ENCODE measurements at regions not wholly inside any gene's neighbourhood (a gene's known extent, or its start where the extent isn't known, plus 50 kb on each side); places are given as distances from the start of the nearest gene placed in this dataset.
"Not testable (repeated sequence)": the region's sequence is repeated elsewhere in the genome, so short reads cannot be mapped to it uniquely, and the experiment has no call there.

DNA sequence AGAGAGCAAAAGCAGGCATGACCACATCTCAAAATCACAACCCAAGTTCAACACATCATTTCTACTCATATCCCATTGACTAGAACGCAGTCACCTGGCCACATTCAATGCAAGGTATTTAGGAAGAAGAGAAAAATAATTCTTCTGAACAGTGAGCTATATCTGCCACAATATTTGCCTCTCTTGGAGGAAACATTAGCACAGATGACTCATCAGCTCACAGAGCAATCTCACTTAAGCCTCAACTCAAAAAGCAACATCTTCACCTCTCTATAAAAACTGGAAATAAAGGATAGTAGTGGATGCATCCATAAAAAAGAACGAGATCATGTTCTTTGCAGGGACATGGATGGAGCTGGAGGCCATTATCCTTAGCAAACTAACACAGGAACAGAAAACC lies 143.9 kb upstream of the FMN2 start:
- no peak for DNase-seq

DNA sequence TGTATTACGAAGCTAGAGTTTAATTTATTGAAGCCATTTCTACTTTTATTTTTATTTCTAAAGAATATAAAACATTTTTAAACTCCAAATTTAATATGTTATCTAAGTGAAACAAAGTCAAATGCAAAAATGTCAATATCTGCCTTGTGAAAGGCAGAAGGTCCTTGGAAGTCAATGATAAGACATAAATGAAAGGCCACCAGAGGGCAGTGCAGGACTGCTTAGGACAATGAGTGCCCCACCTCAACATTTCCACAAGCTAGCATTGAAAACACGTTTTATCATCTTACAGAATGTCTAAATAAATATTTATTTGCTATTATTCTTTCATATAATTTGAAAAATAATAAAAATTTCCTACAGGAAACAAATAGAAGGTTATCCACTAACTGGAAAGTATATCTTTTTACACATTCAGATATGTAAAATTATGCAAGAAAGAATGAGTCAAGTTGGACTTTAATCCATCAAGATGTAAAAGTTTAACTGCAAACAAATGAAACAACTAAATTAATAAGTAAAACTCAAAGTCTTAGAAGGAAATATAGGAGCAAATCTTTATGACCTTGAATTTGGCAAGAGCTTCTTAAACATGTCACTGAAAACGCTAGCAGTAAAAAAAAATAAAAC lies 140.1 kb upstream of the FMN2 start:
- peak; percentile 77 for DNase-seq

DNA sequence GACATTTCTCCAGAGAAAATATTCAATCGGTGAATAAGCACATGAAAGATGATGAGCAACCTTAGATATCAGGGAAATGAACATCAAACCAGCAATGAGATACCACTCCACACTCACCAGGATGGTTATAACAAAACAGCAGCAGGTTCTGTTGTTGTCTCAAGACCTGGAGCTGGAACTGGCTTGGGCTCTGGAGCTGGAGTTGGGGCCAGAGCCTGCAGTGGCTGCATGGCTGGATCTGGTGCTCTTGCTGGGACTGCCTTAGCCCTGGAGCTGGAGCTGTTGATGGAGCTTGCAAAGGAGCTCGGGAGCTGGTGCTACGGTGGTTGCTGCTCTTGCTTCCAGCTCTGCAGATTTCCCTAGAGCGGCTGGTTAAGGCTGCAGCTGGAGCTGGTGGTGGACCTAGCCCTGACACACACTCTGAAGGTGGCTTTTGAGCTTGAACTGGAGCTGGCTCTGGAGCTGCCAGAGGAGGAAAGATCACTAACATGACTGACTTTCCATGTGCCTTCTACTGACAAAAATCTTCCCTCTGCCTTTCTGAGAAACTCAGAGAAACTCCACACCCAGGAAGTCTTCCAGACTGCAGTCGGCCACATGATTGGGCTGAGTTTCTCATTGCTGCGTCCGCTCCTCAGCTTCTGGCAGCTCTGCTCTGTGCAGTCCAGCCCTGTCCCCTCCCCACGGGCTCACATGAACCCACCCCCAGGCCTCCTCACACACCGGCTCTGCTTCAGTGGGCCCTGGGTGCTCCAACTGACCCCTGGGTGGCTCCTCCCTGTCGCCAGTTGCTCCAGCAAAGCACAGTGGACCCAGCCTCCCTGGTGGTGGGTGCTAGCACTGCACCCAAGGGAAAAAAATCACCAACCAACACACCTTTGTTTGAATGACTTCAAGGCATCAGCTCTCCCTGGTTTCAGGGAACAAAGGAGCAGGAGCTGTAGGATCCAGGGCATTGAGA lies 139.1 kb upstream of the FMN2 start:
- peak; percentile 6 for DNase-seq

DNA sequence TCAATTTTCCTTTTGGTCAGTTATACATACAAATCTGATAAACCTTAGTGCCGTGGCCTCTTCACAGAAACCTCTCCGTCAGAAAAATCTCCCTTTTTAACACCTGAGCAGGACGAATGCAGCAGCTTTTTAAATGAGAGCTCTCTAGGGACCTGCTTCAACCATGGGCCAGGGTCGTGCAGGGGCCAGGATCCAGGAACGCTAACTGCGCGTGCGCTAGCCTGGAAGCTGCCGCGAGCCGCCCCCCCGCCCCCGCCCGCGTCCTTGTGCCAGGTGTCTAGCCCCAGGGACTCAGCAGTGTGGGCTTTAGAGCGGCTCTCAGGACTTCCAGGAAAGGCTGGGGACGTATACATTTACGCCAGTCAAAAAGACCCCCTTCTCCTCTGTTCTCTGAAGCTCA lies 136.8 kb upstream of the FMN2 start:
- no peak for DNase-seq

DNA sequence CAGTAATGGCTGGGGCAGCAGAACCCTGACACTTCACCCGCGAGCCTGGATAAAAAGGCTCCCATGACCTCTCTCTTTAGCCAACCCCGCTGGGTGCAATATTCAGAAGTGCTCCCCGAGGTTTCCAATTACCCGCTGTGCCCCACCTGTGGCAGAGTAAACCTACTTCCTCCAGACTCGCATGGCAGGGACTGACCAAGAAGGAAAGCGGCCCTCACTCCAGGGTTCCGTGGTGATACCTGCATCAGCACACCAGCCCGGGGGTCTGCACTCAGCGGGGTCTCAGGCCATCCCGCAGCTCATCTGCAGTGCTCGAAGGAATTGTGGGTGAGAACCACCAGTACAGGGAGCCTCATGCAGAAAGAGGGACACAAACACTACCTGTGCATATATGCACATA lies 136.3 kb upstream of the FMN2 start:
- DNase-seq: no peak

DNA sequence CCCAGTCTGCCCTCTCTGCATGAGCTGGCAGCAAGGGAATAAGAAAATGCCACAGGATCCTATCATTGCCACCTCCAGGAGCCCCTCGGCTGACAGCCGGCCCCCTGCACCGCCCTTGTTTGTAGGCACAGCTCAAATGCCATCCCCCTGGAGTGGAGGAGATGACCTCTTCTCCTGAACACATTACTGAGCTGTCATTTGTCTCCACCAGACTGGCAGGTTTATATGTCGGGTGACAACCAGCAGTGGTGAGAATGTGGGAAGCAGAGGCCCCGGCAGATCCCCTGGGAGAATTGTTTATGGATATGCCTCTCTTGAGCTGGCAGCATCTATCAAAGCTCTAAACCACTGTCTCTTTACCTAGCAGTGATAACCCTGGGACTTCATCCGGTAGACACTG lies 135.4 kb upstream of the FMN2 start:
- DNase-seq: no peak

DNA sequence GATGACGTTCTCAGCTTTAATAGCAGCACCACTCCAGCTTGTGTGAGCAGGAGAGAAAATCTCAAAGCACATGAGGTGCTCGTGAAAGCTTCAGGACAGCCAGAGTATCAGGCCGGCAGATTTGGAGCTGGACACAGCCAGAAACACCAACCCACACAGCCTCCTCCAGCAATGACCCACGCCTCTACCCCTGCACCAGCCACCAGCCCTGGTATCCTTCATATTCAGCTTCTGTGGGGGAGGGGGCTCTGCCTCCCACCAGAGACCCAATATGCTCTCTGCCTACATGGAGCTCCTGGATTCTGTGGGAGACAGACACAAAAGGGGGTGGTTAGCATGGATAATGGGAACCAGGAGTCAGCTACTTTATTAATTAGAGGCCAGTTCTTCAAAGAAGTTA lies 133.6 kb upstream of the FMN2 start:
- DNase-seq: no peak

DNA sequence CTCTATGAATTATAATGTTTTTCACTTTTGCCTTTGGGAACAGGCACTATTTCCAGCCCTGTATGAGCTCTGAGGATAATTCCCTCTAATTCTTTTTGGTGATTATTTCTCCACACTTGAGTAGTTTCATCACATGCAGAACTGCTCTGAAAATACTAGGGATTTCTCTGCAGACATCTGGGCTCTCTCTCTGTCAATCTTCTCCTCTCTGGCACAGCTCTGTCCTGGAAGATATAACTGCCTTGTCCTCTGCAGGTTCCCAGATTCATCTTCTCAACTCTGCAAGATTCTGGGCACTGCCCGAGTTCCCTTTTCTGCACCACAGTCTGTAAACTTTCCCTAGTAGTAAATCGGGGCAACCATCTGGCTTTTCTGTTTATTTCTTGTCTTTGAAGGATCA lies 131.3 kb upstream of the FMN2 start:
- DNase-seq: no peak

DNA sequence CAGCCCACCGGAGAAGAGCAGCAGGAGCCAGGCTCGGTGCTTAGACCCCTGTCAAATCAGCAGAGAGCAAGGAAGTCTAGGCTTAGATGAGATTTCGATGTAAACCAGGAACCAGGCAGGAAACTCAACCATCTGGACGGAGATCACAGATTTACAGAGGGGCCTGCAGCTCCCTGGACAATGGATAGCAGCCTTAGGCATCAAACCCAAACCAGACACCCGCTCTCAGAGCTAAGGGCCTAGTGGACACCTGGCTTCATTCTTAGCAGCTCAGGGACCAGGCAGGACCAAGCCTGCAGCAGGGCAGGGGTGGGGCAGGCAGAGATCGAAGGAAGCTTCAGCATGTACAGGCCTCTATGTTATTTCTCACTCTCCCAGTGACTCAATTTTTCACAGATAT lies 127.8 kb upstream of the FMN2 start:
- DNase-seq: no peak

DNA sequence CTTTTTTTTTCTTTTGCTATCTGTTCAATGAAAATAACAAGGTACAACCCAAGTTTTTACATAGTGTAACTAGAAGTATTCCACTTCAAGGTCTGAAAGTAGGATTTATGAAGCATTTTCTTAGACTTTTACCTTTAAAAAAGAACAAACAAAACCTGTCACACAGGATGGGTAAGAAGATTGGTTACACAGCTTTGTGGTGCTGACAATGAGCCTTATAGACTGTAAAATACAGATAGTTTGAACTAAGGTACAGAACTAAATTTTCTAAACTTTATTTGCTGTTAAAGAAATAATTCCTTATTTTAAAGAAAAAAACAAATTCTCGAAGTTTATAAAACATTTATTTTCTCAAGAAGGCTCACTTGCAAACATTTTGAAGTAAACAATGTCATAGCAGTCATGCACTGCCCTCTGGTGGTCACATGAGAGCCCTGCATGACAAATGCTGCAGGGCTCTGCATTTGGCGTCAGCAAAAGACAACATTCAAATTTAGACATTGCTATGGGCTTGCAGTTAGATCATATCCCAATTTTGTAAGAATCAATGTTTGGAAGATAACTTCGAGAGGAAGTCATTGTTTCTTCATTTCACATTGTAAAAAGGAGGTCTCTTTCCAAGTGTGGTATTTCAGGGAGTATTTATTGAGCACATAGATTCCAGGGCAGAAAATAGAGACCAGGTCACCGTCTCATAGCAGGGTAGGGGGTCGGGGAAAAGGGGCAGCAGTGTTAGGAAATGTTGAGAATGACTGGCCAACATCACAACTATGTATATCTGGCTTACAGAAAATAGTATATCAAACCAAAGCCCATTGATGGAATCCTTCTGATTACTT lies 115.3 kb upstream of the FMN2 start:
- peak; percentile 66 for DNase-seq

DNA sequence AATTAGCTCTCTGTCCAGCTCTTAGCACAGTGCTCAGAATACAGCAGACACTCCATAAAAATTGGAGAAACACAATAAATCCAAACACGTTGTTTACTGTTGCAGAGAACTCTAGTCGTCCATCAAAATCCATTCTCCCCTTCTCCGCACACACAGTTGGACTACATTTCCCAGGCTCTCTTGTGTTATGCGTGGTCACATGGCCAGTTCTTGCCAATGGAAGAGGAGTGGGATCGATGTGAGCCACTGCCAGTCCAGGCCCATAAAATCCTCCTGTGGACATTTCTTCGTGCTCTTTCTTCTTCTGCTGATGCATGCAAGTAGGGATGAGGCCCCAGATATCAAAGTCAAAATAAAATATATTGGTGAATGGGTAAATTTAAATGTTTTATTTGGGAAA lies 114.3 kb upstream of the FMN2 start:
- DNase-seq: no peak

DNA sequence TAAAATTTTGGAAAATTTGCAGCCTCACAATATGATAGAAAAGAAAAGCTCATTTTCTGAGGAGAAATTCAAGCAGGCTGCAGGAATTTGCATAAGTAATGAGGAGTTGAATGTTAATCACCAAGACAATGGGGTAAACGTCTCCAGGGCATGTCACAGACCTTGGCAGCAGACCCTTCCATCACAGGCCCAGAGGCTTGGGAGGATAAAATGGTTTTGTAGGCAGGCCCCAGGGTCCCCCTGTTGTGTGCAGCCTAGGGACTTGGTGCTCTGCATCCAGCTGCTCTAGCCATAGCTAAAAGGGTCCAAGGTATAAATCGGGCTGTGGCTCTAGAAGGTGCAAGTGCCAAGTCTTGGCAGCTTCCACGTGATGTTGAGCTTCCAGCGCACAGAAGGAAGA lies 112.2 kb upstream of the FMN2 start:
- DNase-seq: no peak

DNA sequence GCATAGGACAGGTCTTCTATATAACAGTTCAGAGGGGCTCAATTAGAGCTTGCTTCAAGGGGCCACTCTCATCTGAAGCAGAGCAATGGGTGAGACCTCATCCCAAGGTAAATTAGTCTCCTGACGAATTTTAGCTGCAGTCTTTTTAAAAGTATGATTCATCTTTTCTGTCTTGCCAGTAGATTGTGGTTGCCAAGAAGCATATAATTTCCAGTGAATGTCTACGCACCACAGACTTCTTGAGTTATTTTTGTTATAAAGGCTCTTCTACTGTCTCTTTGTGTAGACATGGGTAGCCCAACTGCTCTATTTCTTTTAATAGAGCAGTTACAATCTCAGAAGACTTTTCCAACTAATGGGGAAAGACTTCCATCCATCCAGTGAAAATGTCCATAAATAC lies 108.9 kb upstream of the FMN2 start:
- no peak for DNase-seq

DNA sequence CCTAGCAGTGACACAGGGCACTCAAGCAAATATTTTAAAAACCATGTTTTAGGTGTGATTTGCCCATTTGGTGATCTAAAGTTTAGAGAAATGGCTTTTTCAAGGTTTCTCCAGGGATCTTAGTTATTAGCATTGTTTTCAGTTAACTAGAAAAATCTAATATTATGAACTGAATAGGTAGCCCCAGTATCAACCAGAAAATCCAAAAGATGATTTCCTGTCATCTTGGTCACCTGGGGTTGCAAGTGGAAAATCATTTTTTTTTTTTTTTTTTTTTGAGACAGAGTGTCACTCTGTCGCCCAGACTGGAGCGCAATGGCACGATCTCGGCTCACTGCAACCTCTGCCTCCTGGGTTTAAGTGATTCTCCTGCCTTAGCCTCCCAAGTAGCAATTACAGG lies 106.6 kb upstream of the FMN2 start:
- DNase-seq: no peak

DNA sequence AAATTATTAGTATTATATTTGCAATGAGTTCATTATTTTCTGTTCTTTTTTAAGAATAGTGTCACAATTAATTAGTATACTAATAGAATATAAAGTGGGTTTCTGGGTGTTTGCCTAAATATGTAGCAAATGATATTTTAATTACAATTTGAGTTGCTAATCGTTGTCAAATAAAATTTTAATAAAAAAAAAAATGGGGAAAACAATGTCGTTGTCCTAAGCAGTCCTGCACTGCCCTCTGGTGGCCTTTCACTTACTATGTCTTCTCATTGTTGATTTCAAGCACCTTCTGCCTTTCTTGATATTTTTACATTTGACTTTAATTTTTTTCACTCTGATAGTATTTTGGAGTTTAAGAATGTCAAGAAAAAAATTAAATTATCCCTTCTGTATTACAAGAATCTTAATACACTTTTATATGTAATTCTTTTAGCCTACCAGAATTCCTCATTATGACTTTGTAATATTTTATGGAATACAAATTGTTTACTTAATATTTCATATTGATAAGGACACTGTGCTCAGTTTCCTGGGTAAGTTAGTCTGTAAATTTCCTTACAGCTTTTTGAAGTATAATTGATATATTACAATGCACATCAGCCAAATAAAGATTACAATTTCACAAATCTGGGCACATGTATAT lies 104.5 kb upstream of the FMN2 start:
- peak; percentile 71 for DNase-seq

DNA sequence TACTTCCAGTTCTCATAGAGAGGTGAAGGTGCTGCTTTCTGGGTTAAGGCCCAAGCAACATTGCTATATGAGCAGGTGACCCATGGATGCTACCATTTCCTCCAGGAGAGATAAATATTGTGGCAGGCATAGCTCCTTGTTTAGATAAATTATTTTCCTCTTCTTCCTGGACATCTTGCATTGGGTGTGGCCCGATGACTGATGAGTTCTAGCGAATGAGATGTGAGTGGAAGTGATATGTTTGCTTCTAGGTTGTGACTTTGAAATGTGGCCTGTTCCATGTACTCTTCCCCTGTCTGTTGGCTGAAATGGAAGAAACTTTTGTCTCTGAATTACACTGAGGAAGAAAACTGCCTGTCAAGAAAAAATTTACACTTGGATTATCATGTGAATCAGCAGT lies 101.7 kb upstream of the FMN2 start:
- DNase-seq: no peak

DNA sequence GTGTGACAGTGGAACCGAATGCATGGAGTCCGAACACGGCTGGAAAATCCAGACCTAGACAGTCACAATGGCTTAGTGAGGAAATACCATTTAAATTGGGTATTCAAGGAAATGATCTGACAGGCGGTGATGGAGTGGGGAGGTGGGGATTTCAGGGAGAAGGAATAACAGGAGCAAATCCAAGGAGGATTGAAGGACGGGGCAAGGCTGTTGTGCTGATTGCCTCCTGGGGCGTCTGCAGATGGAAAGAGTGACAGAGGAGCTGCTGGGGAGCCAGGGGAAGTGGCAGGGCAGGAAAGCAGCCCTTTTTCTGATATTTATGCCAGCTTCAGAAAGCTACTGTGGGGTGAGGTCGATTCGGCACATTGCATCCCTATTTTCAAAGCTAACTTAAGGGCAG lies 99.1 kb upstream of the FMN2 start:
- DNase-seq: not testable (repeated sequence)

DNA sequence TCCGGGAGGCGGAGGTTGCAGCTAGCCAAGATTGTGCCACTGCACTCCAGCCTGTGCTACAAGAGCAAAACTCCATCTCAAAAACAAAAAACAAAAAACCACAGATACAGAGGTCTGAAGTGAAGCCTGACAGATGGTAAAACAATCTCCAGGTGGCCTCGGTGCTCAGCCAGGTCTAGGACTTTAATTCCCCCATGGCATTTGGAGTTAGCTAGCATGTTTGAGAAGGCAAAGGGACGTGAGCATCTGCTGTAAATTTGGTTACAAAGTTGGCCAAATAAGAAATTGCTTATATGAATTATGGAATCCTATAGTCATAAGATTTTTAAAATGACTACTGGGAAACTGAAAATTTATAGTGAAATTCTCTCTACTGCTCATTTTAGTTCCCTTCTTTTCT lies 98.3 kb upstream of the FMN2 start:
- DNase-seq: no peak

DNA sequence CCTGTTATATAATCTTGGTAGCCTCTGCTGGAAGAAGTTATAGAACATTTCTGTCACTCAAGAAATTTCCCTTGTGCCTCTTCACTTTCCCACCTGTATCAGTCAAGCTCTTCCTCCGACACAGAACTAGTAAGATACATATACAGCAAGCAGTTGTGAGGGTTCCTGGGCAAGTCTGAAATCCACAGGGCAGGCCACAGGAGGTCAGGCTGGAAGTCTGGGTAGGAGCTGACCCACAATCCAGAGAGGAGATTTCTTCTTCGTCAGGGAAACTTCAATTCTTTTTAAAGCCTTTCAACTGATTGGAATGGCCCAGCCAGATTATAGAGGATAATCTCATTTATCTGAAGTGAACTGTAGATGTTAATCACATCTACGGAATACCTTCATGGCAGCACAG lies 96.4 kb upstream of the FMN2 start:
- DNase-seq: no peak

DNA sequence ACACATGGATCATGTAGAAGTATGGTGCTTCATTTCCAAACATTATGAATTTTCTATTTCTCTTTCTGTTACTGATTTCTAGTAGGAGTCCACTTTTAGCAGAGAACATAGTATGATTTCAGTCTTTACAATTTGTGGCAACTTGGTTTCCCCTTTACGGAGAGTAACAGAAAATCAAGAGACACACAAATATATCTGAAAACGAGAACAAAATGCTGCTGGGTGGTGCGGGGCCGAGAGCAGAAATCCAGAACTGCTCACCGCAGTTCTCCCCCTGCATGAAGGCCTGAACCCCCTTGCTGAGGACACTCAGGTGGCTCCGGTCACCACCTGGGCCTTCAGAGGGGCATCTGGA lies 94.5 kb upstream of the FMN2 start:
- DNase-seq: no peak

DNA sequence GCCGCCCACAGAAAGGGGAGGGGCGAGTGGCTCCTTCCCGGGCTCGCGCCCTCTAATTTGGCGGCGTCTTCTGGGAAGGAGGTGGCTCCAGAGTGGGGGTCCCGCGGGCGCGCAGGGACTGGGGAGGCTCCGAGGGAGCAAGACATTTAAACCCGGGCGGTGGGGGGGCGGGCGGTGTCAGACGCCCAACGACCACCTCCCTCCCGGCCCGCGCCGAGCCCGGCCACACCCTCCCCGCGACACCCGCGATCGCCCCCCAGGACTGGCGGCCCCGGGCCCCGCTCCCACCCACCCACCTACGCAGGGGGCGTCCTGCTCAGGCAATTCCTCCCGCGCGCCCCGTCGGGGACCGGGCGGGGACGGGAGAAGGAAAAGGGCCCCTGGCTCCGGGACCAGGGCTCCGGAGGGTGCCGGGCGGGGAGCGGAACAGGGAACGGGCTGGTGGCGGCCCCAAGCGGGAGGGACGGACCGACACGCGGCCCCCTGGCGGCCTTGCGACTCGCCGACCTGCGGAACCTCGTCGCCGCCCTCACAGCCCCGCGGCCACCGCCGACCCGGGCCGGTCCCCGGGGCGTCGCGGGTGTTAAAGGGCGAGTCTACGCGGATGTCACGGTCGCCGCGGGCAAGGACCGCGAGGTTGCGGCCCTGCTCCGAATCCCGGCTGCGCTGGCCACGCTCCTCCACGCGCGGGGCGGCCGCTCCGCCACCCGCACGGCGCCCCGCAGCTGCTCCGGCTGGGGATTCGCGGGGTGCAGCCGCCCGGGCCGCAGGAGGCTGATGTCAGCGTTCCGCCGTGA lies 94.0 kb upstream of the FMN2 start:
- DNase-seq: peak; percentile 6

DNA sequence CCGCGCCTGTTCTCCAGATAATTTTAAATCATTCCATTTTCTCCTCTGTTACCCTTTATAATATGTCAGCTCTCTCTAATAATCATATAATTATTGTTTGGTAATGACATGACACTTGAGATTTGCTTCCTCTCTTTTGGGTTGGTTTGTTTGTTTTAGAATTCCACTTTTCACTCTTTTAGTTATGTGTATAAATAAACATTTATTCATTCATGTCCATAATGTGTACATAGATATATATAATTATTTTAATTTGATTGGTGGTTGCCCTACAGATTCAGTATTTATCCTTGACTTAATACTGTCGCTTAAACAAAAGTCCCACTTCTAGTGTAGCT lies 93.4 kb upstream of the FMN2 start:
- DNase-seq: no peak

Measured in dermis blood vessel endothelial cell (primary cell).